Astrocyte (in vitro differentiated cells and primary cell): ENCODE measurements at regions not wholly inside any gene's neighbourhood (a gene's known extent, or its start where the extent isn't known, plus 50 kb on each side); places are given as distances from the start of the nearest gene placed in this dataset.

Experiments used
- DNase-seq: peaks from one replicate; pipeline ENCODE4 v3.0.0-alpha.2; 2010; ENCODE audit warnings: low read depth
- FAIRE-seq: peaks from 2 replicates; lab custom pipeline; 2011; peaks lifted over from hg19 to GRCh38; lab: Jason Lieb, UNC
- H2AFZ ChIP-seq: 2 replicates; pipeline ENCODE4 v1.6.0; 2012; ENCODE audit warnings: low read depth, low read length, inconsistent platforms
- H3K27ac ChIP-seq: 2 replicates; pipeline ENCODE4 v1.5.1; 2011; ENCODE audit warnings: low read depth, low read length, inconsistent platforms
- H3K27me3 ChIP-seq: 2 replicates; pipeline ENCODE4 v1.6.0; 2011; ENCODE audit warnings: low read length, inconsistent platforms; ENCODE audit not compliant: insufficient read depth
- H3K36me3 ChIP-seq: 2 replicates; pipeline ENCODE4 v1.5.1; 2011; ENCODE audit warnings: low read length, inconsistent platforms; ENCODE audit not compliant: insufficient read depth
- H3K4me1 ChIP-seq: 2 replicates; pipeline ENCODE4 v1.5.1; 2011; ENCODE audit warnings: low read length, inconsistent platforms; ENCODE audit not compliant: insufficient read depth
- H3K4me2 ChIP-seq: 2 replicates; pipeline ENCODE4 v1.6.0; 2012; ENCODE audit warnings: low read length, inconsistent platforms
- H3K4me3 ChIP-seq: 2 replicates; pipeline ENCODE4 v1.5.1; 2011; ENCODE audit warnings: low read depth, mild to moderate bottlenecking, low read length, inconsistent platforms; ENCODE audit not compliant: insufficient read depth
- H3K79me2 ChIP-seq: 2 replicates; pipeline ENCODE4 v1.6.0; 2012; ENCODE audit warnings: mild to moderate bottlenecking, low read length, inconsistent platforms; ENCODE audit not compliant: insufficient read depth
- H3K9ac ChIP-seq: 2 replicates; pipeline ENCODE4 v1.6.0; 2012; ENCODE audit warnings: mild to moderate bottlenecking, low read length, inconsistent platforms
- H3K9me3 ChIP-seq: 2 replicates; pipeline ENCODE4 v1.5.1; 2012; ENCODE audit warnings: low read depth, mild to moderate bottlenecking, low read length, inconsistent platforms; ENCODE audit not compliant: insufficient read depth
- H4K20me1 ChIP-seq: 2 replicates; pipeline ENCODE4 v1.6.0; 2012; ENCODE audit warnings: low read length, inconsistent platforms; ENCODE audit not compliant: insufficient read depth
- H3K27ac Mint-ChIP-seq: one replicate; pipeline ENCODE4 v1.8.0; 2021; ENCODE audit warnings: mild to moderate bottlenecking, mixed read lengths; ENCODE audit not compliant: unreplicated experiment
- H3K27me3 Mint-ChIP-seq: one replicate; pipeline ENCODE4 v1.8.0; 2021; ENCODE audit warnings: low read depth, mixed read lengths; ENCODE audit not compliant: unreplicated experiment
- H3K36me3 Mint-ChIP-seq: one replicate; pipeline ENCODE4 v1.8.0; 2021; ENCODE audit warnings: low read depth, mixed read lengths; ENCODE audit not compliant: unreplicated experiment
- H3K4me1 Mint-ChIP-seq: one replicate; pipeline ENCODE4 v1.8.0; 2021; ENCODE audit warnings: low read depth, mixed read lengths; ENCODE audit not compliant: unreplicated experiment
- H3K4me3 Mint-ChIP-seq: one replicate; pipeline ENCODE4 v1.8.0; 2021; ENCODE audit warnings: mild to moderate bottlenecking, moderate library complexity, mixed read lengths; ENCODE audit not compliant: unreplicated experiment
- H3K9me3 Mint-ChIP-seq: one replicate; pipeline ENCODE4 v1.8.0; 2021; ENCODE audit warnings: mild to moderate bottlenecking, mixed read lengths; ENCODE audit not compliant: unreplicated experiment
- EZH2 ChIP-seq: IDR thresholded peaks from 2 replicates; pipeline ENCODE4 v1.6.1; 2012; ENCODE audit warnings: mild to moderate bottlenecking, low read length, inconsistent platforms; ENCODE audit not compliant: insufficient read depth
- TF ChIP-seq, protein P1 (sequence below): IDR thresholded peaks from 2 replicates; pipeline ENCODE4 v1.5.1; 2011; ENCODE audit warnings: low read depth, mild to moderate bottlenecking, inconsistent platforms, low read length, moderate library complexity; ENCODE audit not compliant: insufficient read depth

DNA sequence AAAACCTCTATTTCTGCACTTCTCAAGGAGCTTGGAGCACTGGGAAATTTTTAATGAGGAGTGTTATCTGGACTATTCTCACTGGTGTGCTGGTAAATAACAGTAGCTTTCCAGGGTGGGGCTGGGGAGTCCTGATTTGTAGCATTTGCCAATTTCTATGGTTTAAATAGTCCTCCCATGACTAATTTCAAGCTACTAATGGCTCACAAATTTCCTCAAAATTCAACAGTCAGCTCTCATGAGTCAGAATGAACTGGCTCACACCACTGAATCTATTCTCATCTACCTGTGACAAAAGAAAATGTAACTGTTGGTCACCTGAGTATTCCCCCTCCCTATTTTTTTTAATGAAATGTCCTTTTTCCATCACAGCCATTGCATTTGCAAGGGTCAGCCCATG, 449.6 kb downstream of the KIF16B start:
- FAIRE-seq (no peak), DNase-seq (no peak)
- Histone ChIP-seq H3K4me2 (no peak overlapping the region), H3K36me3 (no peaks in the 10 kb centered on the region), H3K9ac (no peak overlapping the region), H3K4me3 (no peak overlapping the region), H2AFZ (no peak overlapping the region), H3K79me2 (no peaks in the 10 kb centered on the region), H4K20me1 (no peaks in the 10 kb centered on the region), H3K27me3 (no peaks in the 10 kb centered on the region), H3K4me1 (no peaks in the 10 kb centered on the region), H3K9me3 (peaks cover 7% of the 10 kb centered on the region), H3K27ac (no peak overlapping the region)
- H3K36me3 Mint-ChIP-seq, result no peaks in the 10 kb centered on the region
- H3K27ac Mint-ChIP-seq, result no peak overlapping the region
- H3K27me3 Mint-ChIP-seq, result peaks cover 2% of the 10 kb centered on the region
- H3K4me1 Mint-ChIP-seq, result no peaks in the 10 kb centered on the region
- peaks cover 3% of the 10 kb centered on the region for H3K9me3 Mint-ChIP-seq
- H3K4me3 Mint-ChIP-seq, result no peak overlapping the region
- TF ChIP-seq EZH2, result no peak
- TF ChIP-seq, protein P1, sequence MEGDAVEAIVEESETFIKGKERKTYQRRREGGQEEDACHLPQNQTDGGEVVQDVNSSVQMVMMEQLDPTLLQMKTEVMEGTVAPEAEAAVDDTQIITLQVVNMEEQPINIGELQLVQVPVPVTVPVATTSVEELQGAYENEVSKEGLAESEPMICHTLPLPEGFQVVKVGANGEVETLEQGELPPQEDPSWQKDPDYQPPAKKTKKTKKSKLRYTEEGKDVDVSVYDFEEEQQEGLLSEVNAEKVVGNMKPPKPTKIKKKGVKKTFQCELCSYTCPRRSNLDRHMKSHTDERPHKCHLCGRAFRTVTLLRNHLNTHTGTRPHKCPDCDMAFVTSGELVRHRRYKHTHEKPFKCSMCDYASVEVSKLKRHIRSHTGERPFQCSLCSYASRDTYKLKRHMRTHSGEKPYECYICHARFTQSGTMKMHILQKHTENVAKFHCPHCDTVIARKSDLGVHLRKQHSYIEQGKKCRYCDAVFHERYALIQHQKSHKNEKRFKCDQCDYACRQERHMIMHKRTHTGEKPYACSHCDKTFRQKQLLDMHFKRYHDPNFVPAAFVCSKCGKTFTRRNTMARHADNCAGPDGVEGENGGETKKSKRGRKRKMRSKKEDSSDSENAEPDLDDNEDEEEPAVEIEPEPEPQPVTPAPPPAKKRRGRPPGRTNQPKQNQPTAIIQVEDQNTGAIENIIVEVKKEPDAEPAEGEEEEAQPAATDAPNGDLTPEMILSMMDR, result no peak

DNA sequence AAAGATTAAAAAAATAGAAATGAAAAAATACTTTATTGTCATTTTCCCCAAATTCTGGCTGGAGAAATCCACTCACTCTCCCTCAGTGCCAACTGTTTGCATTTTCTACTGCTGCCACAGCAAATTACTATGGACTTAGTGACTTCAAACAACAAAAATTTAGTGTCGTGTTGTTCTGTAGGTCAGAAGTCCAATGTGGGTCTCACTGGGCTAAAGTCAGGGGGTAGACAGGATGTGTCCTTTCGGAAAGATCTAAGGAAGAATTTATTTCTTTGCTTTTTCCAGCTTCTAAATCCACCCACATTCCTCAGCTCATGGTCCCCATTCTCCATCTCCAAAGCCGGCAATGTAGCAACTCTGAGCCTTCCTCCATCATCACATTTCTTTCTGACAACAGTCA, 453.3 kb downstream of the KIF16B start:
- no peaks in the 10 kb centered on the region for H3K4me1 Mint-ChIP-seq
- Histone ChIP-seq H3K27me3 (no peaks in the 10 kb centered on the region), H2AFZ (no peak overlapping the region), H3K9ac (no peak overlapping the region), H3K79me2 (no peaks in the 10 kb centered on the region), H4K20me1 (no peaks in the 10 kb centered on the region), H3K4me3 (no peak overlapping the region), H3K36me3 (no peaks in the 10 kb centered on the region), H3K9me3 (no peaks in the 10 kb centered on the region), H3K4me1 (no peaks in the 10 kb centered on the region), H3K27ac (no peak overlapping the region), H3K4me2 (no peak overlapping the region)
- no peaks in the 10 kb centered on the region for H3K36me3 Mint-ChIP-seq
- H3K9me3 Mint-ChIP-seq, result no peaks in the 10 kb centered on the region
- FAIRE-seq, result no peak
- no peak for DNase-seq
- H3K27me3 Mint-ChIP-seq, result peaks cover 2% of the 10 kb centered on the region
- no peak overlapping the region for H3K4me3 Mint-ChIP-seq
- no peak overlapping the region for H3K27ac Mint-ChIP-seq
- TF ChIP-seq, protein P1, result no peak

DNA sequence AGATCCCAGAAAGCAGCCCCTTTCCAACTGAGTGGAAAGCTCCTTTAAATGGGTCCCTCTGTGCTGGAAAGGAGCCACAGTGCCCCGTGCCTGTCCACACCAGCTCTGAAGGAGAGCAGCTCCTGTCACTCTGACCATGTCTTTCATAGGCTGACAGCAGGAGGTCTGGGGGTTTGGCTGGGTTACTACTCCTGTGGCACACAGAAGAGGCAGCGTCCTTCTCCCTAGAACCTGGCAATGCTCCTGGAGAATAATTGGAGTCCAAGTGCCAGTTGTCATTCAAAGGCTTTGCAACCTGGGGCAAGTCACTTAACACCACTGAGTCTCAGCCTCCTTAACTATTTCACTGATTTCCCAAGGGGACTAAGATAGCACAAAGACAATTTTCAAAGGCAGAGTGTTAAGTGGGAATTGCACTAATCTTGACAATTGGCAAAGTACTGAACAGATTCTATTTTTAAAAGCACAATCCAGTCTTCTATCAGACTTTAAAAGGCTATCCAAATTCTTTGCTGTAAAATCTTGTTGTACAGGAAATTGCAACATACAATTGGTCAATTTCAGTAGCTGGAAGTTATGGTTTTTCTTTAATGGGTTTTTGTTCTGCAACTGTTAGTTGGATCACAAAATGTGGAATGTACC, 457.2 kb downstream of the KIF16B start:
- no peak for TF ChIP-seq EZH2
- TF ChIP-seq, protein P1, result no peak
- no peaks in the 10 kb centered on the region for H3K36me3 ChIP-seq
- no peaks in the 10 kb centered on the region for H3K27me3 ChIP-seq
- no peak overlapping the region for H3K4me2 ChIP-seq
- H3K79me2 ChIP-seq, result no peaks in the 10 kb centered on the region
- Mint-ChIP-seq H3K4me3 (no peak overlapping the region), H3K4me1 (peaks cover 3% of the 10 kb centered on the region), H3K27me3 (peaks cover 2% of the 10 kb centered on the region), H3K9me3 (peaks cover 3% of the 10 kb centered on the region), H3K36me3 (no peaks in the 10 kb centered on the region), H3K27ac (no peak overlapping the region)
- DNase-seq (no peak), FAIRE-seq (no peak)
- no peaks in the 10 kb centered on the region for H3K9me3 ChIP-seq
- no peaks in the 10 kb centered on the region for H4K20me1 ChIP-seq
- no peak overlapping the region for H3K27ac ChIP-seq
- H2AFZ ChIP-seq, result no peak overlapping the region
- no peak overlapping the region for H3K9ac ChIP-seq
- no peak overlapping the region for H3K4me3 ChIP-seq
- H3K4me1 ChIP-seq, result no peaks in the 10 kb centered on the region
